Esophagus muscularis mucosa (tissue), 4 donors: ENCODE measurements at regions not wholly inside any gene's neighbourhood (a gene's known extent, or its start where the extent isn't known, plus 50 kb on each side); places are given as distances from the start of the nearest gene placed in this dataset.

Experiments
- DNase-seq: peaks from one replicate; pipeline ENCODE4 v3.0.0-alpha.2; 2017; ENCODE audit errors: extremely low spot score
- H3K27ac ChIP-seq, 4 donors: fragments of 200-600 bp; sonication (generic); replicated peaks in 1 of 4; 1 replicate in 3 of 4; 2 replicates in 1 of 4; pipeline ENCODE4 v1.5.1; 2016 to 2019; ENCODE audit warnings: mild to moderate bottlenecking in 1 of 4
- H3K27me3 ChIP-seq, 4 donors: fragments of 200-600 bp; sonication (generic); one replicate each; pipeline versions ENCODE4 v1.5.1 to v1.6.0; 2016 to 2019
- H3K36me3 ChIP-seq, 4 donors: fragments of 200-600 bp; sonication (generic); one replicate each; pipeline ENCODE4 v1.5.1; 2016 to 2019
- H3K4me1 ChIP-seq, 4 donors: fragments of 200-600 bp; sonication (generic); one replicate each; pipeline ENCODE4 v1.5.1; 2016 to 2019
- H3K4me3 ChIP-seq, 4 donors: fragments of 200-600 bp; sonication (generic); 1 replicate in 2 of 4; 2 replicates in 2 of 4; pipeline ENCODE4 v1.5.1; 2016 to 2019; ENCODE audit warnings: mild to moderate bottlenecking in 4 of 4, moderate library complexity in 1 of 4
- H3K9me3 ChIP-seq, 4 donors: fragments of 200-600 bp; sonication (generic); 1 replicate in 3 of 4; 2 replicates in 1 of 4; pipeline ENCODE4 v1.5.1; 2016 to 2019
- EP300 ChIP-seq: sonication (generic); formaldehyde crosslinking; IDR thresholded peaks from one replicate; pipeline ENCODE4 v1.6.1; 2017; ENCODE audit warnings: antibody characterized with exemption
- POLR2A ChIP-seq: fragments of 450-650 bp; IDR thresholded peaks from one replicate; pipeline ENCODE4 v1.6.1; 2017; ENCODE audit warnings: antibody characterized with exemption, moderate library complexity, mild to moderate bottlenecking, low read depth
- POLR2AphosphoS5 ChIP-seq, 2 donors: sonication (generic); formaldehyde crosslinking; IDR thresholded peaks; one replicate each; pipeline ENCODE4 v1.6.1; 2017; ENCODE audit warnings: antibody characterized with exemption in 2 of 2
- WGBS: methylation state at CpG from one replicate; pipeline ENCODE4 v1.1.5; 2018; 5-methylcytosine and 5-hydroxymethylcytosine counted together
- intact Hi-C: fragments of 100-400 bp; cut with DNase I; formaldehyde crosslinking; loops from one replicate; pipeline ENCODE4 v1.15.1; 2023
- TF ChIP-seq, protein P1 (sequence below), 3 experiments: fragments of 200-600 bp in 2 of 3; fragments of 450-650 bp in 1 of 3; sonication (generic) in 2 of 3; IDR thresholded peaks; one replicate each; pipeline ENCODE4 v1.5.1; 2017 to 2019; ENCODE audit warnings: antibody characterized with exemption in 3 of 3, mild to moderate bottlenecking in 2 of 3, moderate library complexity in 1 of 3

DNA sequence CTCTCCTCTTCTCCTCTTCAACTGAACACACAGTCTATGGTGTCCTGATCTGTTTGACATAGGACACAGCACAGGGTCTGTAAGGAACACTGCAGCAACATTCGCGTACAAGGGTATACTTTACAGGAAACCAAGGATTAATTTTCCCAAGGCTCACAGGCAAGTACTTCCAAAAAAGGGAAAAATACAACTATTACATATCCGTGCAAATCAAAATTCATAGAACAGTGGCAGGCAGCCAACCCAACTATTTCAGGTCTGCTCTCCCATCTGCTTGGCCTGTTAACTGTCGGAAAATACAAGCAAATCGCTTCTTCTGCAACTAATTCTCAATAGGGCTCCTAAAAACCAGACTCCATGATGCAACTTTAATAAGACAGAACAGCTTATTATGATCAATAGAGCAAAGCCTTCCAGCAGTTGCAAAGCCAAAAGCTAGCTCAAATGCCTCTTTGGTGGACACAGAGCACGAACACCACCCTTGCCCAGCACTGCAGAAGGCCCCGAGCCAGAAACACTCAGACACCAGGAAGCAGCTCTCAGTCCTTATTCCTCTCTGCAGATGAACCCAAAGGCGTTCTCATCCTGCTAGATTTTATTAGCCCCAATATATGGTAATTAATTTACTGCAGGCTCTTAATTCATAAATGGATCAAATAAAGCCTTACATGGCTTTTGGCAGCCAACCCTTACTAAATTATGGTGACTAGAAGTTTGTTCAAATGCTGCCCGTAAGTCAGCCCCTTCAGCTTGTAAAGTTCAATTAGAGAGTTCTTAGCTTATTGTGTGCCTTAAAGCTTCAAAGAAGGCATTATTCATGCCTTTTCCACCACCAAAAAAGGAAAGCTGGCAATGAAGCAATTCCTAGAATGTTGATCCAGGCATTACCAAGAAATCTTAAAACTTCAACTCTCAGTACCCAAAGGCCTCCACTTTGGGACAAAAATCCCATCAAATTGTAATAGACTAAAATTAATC, 68.8 kb downstream of the ZNF608 start:
- no peaks in the 10 kb centered on the region for H3K27me3 ChIP-seq
- H3K4me1 ChIP-seq: peaks cover 32 to 76% (median 63%) of the 10 kb centered on the region in 4 donors
- H3K4me3 ChIP-seq: peak overlapping the region in 1 of 4 donors; percentile 19
- no peaks in the 10 kb centered on the region for H3K9me3 ChIP-seq
- WGBS: 44% methylated on average over 9 of the region's 9 CpGs
- DNase-seq: no peak
- intact Hi-C loops: no loop called here
- H3K27ac ChIP-seq: peak overlapping the region; percentile 44 to 68 (median 58)
- no peaks in the 10 kb centered on the region for H3K36me3 ChIP-seq
- TF ChIP-seq POLR2AphosphoS5 (IDR thresholded peaks at IDR 0.05) (no peak), EP300 (no peak), POLR2A (no peak)
- TF ChIP-seq, protein P1, sequence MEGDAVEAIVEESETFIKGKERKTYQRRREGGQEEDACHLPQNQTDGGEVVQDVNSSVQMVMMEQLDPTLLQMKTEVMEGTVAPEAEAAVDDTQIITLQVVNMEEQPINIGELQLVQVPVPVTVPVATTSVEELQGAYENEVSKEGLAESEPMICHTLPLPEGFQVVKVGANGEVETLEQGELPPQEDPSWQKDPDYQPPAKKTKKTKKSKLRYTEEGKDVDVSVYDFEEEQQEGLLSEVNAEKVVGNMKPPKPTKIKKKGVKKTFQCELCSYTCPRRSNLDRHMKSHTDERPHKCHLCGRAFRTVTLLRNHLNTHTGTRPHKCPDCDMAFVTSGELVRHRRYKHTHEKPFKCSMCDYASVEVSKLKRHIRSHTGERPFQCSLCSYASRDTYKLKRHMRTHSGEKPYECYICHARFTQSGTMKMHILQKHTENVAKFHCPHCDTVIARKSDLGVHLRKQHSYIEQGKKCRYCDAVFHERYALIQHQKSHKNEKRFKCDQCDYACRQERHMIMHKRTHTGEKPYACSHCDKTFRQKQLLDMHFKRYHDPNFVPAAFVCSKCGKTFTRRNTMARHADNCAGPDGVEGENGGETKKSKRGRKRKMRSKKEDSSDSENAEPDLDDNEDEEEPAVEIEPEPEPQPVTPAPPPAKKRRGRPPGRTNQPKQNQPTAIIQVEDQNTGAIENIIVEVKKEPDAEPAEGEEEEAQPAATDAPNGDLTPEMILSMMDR (IDR thresholded peaks at IDR 0.05): no peak

DNA sequence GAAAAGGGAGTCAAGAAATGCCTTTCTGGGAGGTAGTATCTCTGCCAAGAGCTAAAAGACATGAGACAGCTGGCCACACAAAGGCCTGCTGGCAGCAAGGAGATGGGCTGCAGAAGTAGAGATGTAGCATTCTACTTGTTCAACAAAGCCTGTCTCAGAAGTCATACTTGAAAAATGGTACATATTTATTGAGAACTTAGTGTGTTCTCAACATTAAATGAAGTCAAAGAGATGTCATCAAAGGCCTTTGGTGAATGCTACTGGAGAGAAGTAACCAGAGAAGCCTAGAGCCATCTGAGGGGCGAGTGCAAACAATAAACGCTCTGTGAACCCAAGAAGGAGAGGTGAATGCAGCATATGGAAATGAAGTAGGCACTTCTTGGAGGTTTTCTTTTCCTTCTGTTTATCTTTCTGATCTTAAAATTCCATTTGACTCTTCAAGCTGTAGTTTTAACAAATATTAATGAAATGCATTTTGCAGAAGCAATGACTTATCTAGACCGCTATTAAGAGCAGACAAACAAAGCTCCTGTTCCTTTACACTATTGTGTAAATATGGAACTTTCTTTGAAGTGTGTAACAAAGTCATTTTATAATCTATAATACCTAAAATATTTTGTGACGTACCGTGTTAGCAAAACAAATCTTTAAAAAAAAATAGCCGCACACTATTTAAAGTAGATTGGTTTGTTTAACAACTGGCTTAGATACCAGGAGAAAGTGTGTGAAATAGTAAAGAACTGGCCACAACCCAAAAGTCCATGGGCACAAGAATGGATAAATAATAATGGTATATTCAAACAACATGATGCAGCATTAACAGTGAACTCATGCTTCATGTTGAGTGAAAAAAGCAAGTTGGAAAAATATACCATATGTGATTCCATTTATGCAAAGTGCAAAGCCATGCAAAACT, 70.2 kb downstream of the ZNF608 start:
- no peak overlapping the region for H3K4me3 ChIP-seq
- no peak for TF ChIP-seq POLR2A
- TF ChIP-seq, protein P1 (IDR thresholded peaks at IDR 0.05): no peak
- no peak for TF ChIP-seq EP300
- peak in 1 of 2 donors; percentile 37 for TF ChIP-seq POLR2AphosphoS5 (IDR thresholded peaks at IDR 0.05)
- 82% methylated on average over 6 of the region's 6 CpGs for WGBS
- peaks cover 35 to 81% (median 75%) of the 10 kb centered on the region in 4 donors for H3K4me1 ChIP-seq
- no peaks in the 10 kb centered on the region for H3K36me3 ChIP-seq
- no peaks in the 10 kb centered on the region for H3K27me3 ChIP-seq
- intact Hi-C loops: no loop called here
- H3K27ac ChIP-seq: peak overlapping the region; percentile 51 to 68 (median 57)
- no peak for DNase-seq
- H3K9me3 ChIP-seq: no peaks in the 10 kb centered on the region

DNA sequence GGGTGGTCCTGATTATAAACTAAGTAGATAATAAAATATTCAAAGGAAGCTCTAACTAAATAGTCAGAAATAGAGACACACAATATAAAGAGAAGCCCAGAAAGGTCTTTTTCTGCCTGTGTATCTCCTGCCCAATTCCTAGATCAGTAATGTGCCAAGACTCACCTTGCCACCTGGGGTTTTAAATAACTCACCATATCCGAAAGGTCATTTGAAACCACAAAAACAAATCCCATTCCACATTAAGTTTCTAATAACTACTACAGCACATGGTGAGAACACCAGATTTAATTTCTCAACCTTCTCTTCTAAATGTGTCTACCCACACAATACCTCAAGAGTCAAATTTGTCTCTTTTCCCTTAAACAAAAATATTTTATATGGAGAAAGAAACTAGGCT, 75.2 kb downstream of the ZNF608 start:
- DNase-seq: no peak
- intact Hi-C loops: no loop called here
- Histone ChIP-seq H3K36me3 (no peaks in the 10 kb centered on the region), H3K4me3 (no peak overlapping the region), H3K9me3 (no peaks in the 10 kb centered on the region), H3K4me1 (peaks cover 38 to 87% (median 75%) of the 10 kb centered on the region in 4 donors), H3K27ac (peak overlapping the region; percentile 48 to 63 (median 54)), H3K27me3 (no peaks in the 10 kb centered on the region)
- 59% methylated on average over 1 of the region's 1 CpG for WGBS
- TF ChIP-seq POLR2A (no peak), EP300 (no peak), POLR2AphosphoS5 (IDR thresholded peaks at IDR 0.05) (no peak)
- TF ChIP-seq, protein P1 (IDR thresholded peaks at IDR 0.05): no peak

DNA sequence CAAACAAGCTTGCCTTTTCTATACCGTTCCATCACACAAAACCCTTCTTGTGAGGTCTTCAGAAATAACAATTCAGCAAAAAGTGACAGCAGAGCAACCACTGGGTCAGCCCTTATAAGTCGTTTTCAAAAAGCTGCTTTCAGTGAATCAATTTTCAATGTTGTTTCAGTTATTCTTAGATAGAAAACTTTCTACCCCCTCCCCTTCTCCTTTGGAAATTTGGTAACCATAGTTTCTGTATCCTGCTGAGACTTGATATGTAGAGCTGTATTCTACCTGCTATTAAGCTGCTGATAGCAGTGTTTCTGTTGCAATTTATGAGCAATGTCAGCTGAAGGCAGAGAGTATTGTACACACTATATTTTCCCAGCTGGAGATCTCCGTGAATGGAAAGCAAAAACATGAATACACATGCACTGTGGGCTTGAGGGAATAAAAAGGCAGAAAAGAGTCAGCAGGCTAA, 75.7 kb downstream of the ZNF608 start:
- peak overlapping the region; percentile 48 to 63 (median 60) for H3K27ac ChIP-seq
- H3K9me3 ChIP-seq: no peaks in the 10 kb centered on the region
- DNase-seq: no peak
- no peak overlapping the region for H3K4me3 ChIP-seq
- intact Hi-C loops: no loop called here
- H3K27me3 ChIP-seq: no peaks in the 10 kb centered on the region
- H3K36me3 ChIP-seq: no peaks in the 10 kb centered on the region
- TF ChIP-seq, protein P1 (IDR thresholded peaks at IDR 0.05): no peak
- TF ChIP-seq POLR2A: no peak
- TF ChIP-seq EP300: no peak
- no peak for TF ChIP-seq POLR2AphosphoS5 (IDR thresholded peaks at IDR 0.05)
- peaks cover 34 to 86% (median 72%) of the 10 kb centered on the region in 4 donors for H3K4me1 ChIP-seq
- WGBS: 40% methylated on average over 3 of the region's 3 CpGs
